HepG2 (cell line): ENCODE measurements at regions not wholly inside any gene's neighbourhood (a gene's known extent, or its start where the extent isn't known, plus 50 kb on each side); places are given as distances from the start of the nearest gene placed in this dataset.

ENCODE experiments used
- ATAC-seq: fragments of 200-7000 bp; cut with Tn5 transposase; 3 replicates; pipeline ENCODE4 v1.9.1; 2020; ENCODE audit warnings: mild to moderate bottlenecking, moderate library complexity
- BruUV-seq: library from RNA; stranded (reverse); fragments of 400-500 nt; replicated peaks from 2 replicates; lab custom pipeline; 2021; lab: Mats Ljungman, UMichigan
- CTCF ChIA-PET: fragments of 300-600 bp; formaldehyde crosslinking; extraction: SDS; loops from one replicate; lab custom pipeline; 2021; ENCODE audit warnings: low total read pairs, inconsistent platforms, low intra/inter-chr PET ratio; lab: Yijun Ruan, JAX
- POLR2A ChIA-PET: fragments of 350-600 bp; sonication (Branson Sonifier 250); formaldehyde crosslinking; loops from one replicate; lab custom pipeline; 2020; ENCODE audit warnings: antibody characterized with exemption, inconsistent platforms; lab: Yijun Ruan, JAX
- DNase-seq: peaks from one replicate; pipeline ENCODE4 v3.0.0-alpha.2; 2015; ENCODE audit warnings: low spot score
- FAIRE-seq: peaks from 3 replicates; lab custom pipeline; 2011; peaks lifted over from hg19 to GRCh38; lab: Jason Lieb, UNC
- H2AFZ ChIP-seq: one replicate; pipeline ENCODE4 v1.6.1; 2011; ENCODE audit warnings: low read length, inconsistent platforms
- H3K27ac ChIP-seq: fragments of 300-600 bp; 3 replicates; pipeline ENCODE4 v1.8.0; 2011; ENCODE audit warnings: mixed run types, mild to moderate bottlenecking, mixed read lengths, low read length, inconsistent platforms; ENCODE audit not compliant: insufficient read depth; ENCODE audit errors: extremely low read length
- H3K27me3 ChIP-seq, 2 experiments: fragments of 200-600 bp in 1 of 2; 2 replicates in 1 of 2; 3 replicates in 1 of 2; pipeline versions ENCODE4 v1.6.0 to v1.8.0; 2011; ENCODE audit warnings: low read length in 2 of 2, mild to moderate bottlenecking in 2 of 2, moderate library complexity in 2 of 2, inconsistent platforms in 1 of 2; ENCODE audit not compliant: insufficient read depth in 2 of 2, control insufficient read depth in 1 of 2
- H3K36me3 ChIP-seq, 2 experiments: fragments of 200-600 bp in 1 of 2; replicated peaks in 1 of 2; 2 replicates in 1 of 2; 3 replicates in 1 of 2; pipeline versions ENCODE4 v1.5.1 to v1.8.0; 2011; ENCODE audit warnings: low read length in 2 of 2, inconsistent platforms in 1 of 2; ENCODE audit not compliant: insufficient read depth in 2 of 2, control insufficient read depth in 1 of 2
- H3K4me1 ChIP-seq: 2 replicates; pipeline ENCODE4 v1.5.1; 2012; ENCODE audit warnings: low read length, inconsistent platforms; ENCODE audit not compliant: insufficient read depth
- H3K4me2 ChIP-seq: 2 replicates; pipeline ENCODE4 v1.6.0; 2011; ENCODE audit warnings: low read depth, low read length, inconsistent platforms
- H3K4me3 ChIP-seq, 3 experiments: fragments of 200-600 bp in 1 of 3; sonication (generic), shearing (Covaris generic) in 1 of 3; replicated peaks in 1 of 3; 2 replicates each; pipeline ENCODE4 v1.5.1; 2011 to 2016; ENCODE audit warnings: low read length in 3 of 3, inconsistent platforms in 2 of 3, low read depth in 2 of 3, mild to moderate bottlenecking in 2 of 3, control low read depth in 1 of 3, mixed read lengths in 1 of 3; ENCODE audit not compliant: insufficient read depth in 1 of 3
- H3K79me2 ChIP-seq: one replicate; pipeline ENCODE4 v1.6.1; 2011; ENCODE audit warnings: low read length, inconsistent platforms; ENCODE audit not compliant: insufficient read depth
- H3K9ac ChIP-seq: 2 replicates; pipeline ENCODE4 v1.6.0; 2011; ENCODE audit warnings: mild to moderate bottlenecking, low read depth, low read length, inconsistent platforms; ENCODE audit not compliant: insufficient read depth
- H3K9me3 ChIP-seq: 2 replicates; pipeline ENCODE4 v1.5.1; 2012; ENCODE audit warnings: mild to moderate bottlenecking, low read length
- H4K20me1 ChIP-seq: 2 replicates; pipeline ENCODE4 v1.6.0; 2011; ENCODE audit warnings: inconsistent platforms, mild to moderate bottlenecking, low read length, moderate library complexity; ENCODE audit not compliant: insufficient read depth
- CBX2 ChIP-seq, 2 experiments: fragments of 200-600 bp in 1 of 2; sonication (generic); formaldehyde crosslinking in 1 of 2; IDR thresholded peaks; 2 replicates each; pipeline versions ENCODE4 v1.7.0 to v1.8.1; 2018 to 2022; ENCODE audit warnings: low read depth in 2 of 2, low read length in 1 of 2, mild to moderate bottlenecking in 1 of 2, missing genetic modification reagents in 1 of 2
- CCDC6 ChIP-seq: sonication (generic); formaldehyde crosslinking; IDR thresholded peaks from 2 replicates; pipeline ENCODE4 v1.8.1; 2022; ENCODE audit warnings: mild to moderate bottlenecking, missing genetic modification reagents, moderate library complexity
- DMAP1 ChIP-seq: IDR thresholded peaks from 2 replicates; pipeline ENCODE4 v1.6.1; 2016
- ESRRA ChIP-seq: sonication (generic); formaldehyde crosslinking; IDR thresholded peaks from 2 replicates; pipeline ENCODE4 v1.5.1; 2020; ENCODE audit warnings: mild to moderate bottlenecking, low read depth, missing genetic modification reagents
- HMGA1 ChIP-seq: sonication (generic); formaldehyde crosslinking; conservative IDR thresholded peaks from 2 replicates; pipeline ENCODE4 v1.4.0; 2020; ENCODE audit warnings: missing genetic modification reagents
- LCORL ChIP-seq, 2 experiments: fragments of 450-650 bp in 1 of 2; sonication (generic) in 1 of 2; formaldehyde crosslinking in 1 of 2; IDR thresholded peaks; 2 replicates each; pipeline versions ENCODE4 v1.5.0 to v1.6.1; 2017 to 2020; ENCODE audit warnings: antibody characterized with exemption in 1 of 2, missing genetic modification reagents in 1 of 2
- REL ChIP-seq: sonication (generic); formaldehyde crosslinking; conservative IDR thresholded peaks from 2 replicates; pipeline ENCODE4 v1.8.0; 2022; ENCODE audit warnings: mild to moderate bottlenecking, missing genetic modification reagents, moderate library complexity
- SRSF9 ChIP-seq: fragments of 200-400 bp; formaldehyde crosslinking; IDR thresholded peaks from 2 replicates; pipeline ENCODE4 v1.6.1; 2018; ENCODE audit warnings: borderline replicate concordance, mild to moderate bottlenecking, low read depth, low read length; ENCODE audit not compliant: insufficient read depth, poor library complexity, severe bottlenecking
- ZNF10 ChIP-seq: sonication (generic); formaldehyde crosslinking; IDR thresholded peaks from 2 replicates; pipeline ENCODE4 v1.4.0; 2020; ENCODE audit warnings: mild to moderate bottlenecking, low read depth, missing genetic modification reagents, borderline replicate concordance
- ZNF121 ChIP-seq: sonication (generic); formaldehyde crosslinking; IDR thresholded peaks from 2 replicates; pipeline ENCODE4 v1.5.0; 2020; ENCODE audit warnings: mild to moderate bottlenecking, missing genetic modification reagents
- ZNF512 ChIP-seq: sonication (generic); formaldehyde crosslinking; IDR thresholded peaks from 2 replicates; pipeline ENCODE4 v1.4.0; 2020; ENCODE audit warnings: mild to moderate bottlenecking, missing genetic modification reagents
- ZNF564 ChIP-seq: sonication (generic); formaldehyde crosslinking; IDR thresholded peaks from 2 replicates; pipeline ENCODE4 v1.8.1; 2023; ENCODE audit warnings: mild to moderate bottlenecking, missing genetic modification reagents
- ZNF788 ChIP-seq: sonication (generic); formaldehyde crosslinking; IDR thresholded peaks from 2 replicates; pipeline ENCODE4 v1.5.0; 2020; ENCODE audit warnings: mild to moderate bottlenecking, missing genetic modification reagents, borderline replicate concordance
- WGBS: methylation state at CpG from one replicate; pipeline ENCODE4 v1.1.6; 2017; ENCODE audit warnings: low lambda C conversion rate; 5-methylcytosine and 5-hydroxymethylcytosine counted together
- in situ Hi-C: cut with HindIII; loops from 2 replicates; pipeline ENCODE4 v1.10.0; 2017; ENCODE audit warnings: low pct_unique_long_range_greater_than_20kb; ENCODE audit not compliant: extremely low pct_ligation_motif_present
- intact Hi-C: fragments of 100-400 bp; cut with micrococcal nuclease; formaldehyde crosslinking; loops from one replicate; pipeline ENCODE4 v1.10.0; 2022; ENCODE audit not compliant: unreplicated experiment
- TF ChIP-seq, protein P1 (sequence below): sonication (generic); formaldehyde crosslinking; IDR thresholded peaks from 2 replicates; pipeline ENCODE4 v1.4.0; 2020; ENCODE audit warnings: missing genetic modification reagents, mild to moderate bottlenecking, borderline replicate concordance
- TF ChIP-seq, protein P2 (sequence below): sonication (generic); formaldehyde crosslinking; conservative IDR thresholded peaks from 2 replicates; pipeline ENCODE4 v1.8.0; 2022; ENCODE audit warnings: missing genetic modification reagents

- no peaks in the 10 kb centered on the region for H3K79me2 ChIP-seq
- no peak for FAIRE-seq
- no peak overlapping the region for H3K27ac ChIP-seq
- no peaks in the 10 kb centered on the region for H4K20me1 ChIP-seq
- ChIA-PET POLR2A (no interaction called here), CTCF (no interaction called here)
- H3K9ac ChIP-seq, result no peak overlapping the region
- H3K27me3 ChIP-seq, result no peaks in the 10 kb centered on the region
- no peak overlapping the region for H3K4me3 ChIP-seq
- H3K36me3 ChIP-seq, result no peaks in the 10 kb centered on the region
- no peak overlapping the region for H3K4me2 ChIP-seq
- TF ChIP-seq SRSF9 (no peak), ZNF512 (CRISPR knock-in tag) (no peak), ESRRA (CRISPR knock-in tag) (no peak), ZNF121 (CRISPR knock-in tag) (no peak), DMAP1 (CRISPR knock-in tag) (no peak), REL (CRISPR knock-in tag) (no peak), LCORL (IDR thresholded peaks at IDR 0.05) (no peak), LCORL (CRISPR knock-in tag; IDR thresholded peaks at IDR 0.05) (no peak), HMGA1 (CRISPR knock-in tag) (no peak), ZNF10 (no peak), CCDC6 (CRISPR knock-in tag) (no peak), CBX2 (IDR thresholded peaks at IDR 0.05; ENCODE audit: low read depth, low read length) (no peak), CBX2 (CRISPR knock-in tag; IDR thresholded peaks at IDR 0.05; ENCODE audit: low read depth) (no peak), ZNF788 (CRISPR knock-in tag) (no peak), ZNF564 (CRISPR knock-in tag) (no peak)
- TF ChIP-seq, protein P1, sequence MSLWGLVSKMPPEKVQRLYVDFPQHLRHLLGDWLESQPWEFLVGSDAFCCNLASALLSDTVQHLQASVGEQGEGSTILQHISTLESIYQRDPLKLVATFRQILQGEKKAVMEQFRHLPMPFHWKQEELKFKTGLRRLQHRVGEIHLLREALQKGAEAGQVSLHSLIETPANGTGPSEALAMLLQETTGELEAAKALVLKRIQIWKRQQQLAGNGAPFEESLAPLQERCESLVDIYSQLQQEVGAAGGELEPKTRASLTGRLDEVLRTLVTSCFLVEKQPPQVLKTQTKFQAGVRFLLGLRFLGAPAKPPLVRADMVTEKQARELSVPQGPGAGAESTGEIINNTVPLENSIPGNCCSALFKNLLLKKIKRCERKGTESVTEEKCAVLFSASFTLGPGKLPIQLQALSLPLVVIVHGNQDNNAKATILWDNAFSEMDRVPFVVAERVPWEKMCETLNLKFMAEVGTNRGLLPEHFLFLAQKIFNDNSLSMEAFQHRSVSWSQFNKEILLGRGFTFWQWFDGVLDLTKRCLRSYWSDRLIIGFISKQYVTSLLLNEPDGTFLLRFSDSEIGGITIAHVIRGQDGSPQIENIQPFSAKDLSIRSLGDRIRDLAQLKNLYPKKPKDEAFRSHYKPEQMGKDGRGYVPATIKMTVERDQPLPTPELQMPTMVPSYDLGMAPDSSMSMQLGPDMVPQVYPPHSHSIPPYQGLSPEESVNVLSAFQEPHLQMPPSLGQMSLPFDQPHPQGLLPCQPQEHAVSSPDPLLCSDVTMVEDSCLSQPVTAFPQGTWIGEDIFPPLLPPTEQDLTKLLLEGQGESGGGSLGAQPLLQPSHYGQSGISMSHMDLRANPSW (CRISPR knock-in tag), result no peak
- TF ChIP-seq, protein P2, sequence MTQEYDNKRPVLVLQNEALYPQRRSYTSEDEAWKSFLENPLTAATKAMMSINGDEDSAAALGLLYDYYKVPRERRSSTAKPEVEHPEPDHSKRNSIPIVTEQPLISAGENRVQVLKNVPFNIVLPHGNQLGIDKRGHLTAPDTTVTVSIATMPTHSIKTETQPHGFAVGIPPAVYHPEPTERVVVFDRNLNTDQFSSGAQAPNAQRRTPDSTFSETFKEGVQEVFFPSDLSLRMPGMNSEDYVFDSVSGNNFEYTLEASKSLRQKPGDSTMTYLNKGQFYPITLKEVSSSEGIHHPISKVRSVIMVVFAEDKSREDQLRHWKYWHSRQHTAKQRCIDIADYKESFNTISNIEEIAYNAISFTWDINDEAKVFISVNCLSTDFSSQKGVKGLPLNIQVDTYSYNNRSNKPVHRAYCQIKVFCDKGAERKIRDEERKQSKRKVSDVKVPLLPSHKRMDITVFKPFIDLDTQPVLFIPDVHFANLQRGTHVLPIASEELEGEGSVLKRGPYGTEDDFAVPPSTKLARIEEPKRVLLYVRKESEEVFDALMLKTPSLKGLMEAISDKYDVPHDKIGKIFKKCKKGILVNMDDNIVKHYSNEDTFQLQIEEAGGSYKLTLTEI (CRISPR knock-in tag), result no peak
- H3K4me1 ChIP-seq, result no peaks in the 10 kb centered on the region
- H3K9me3 ChIP-seq, result no peaks in the 10 kb centered on the region; the same call in 1 of the 2 replicates
- no peak overlapping the region for H2AFZ ChIP-seq
- no peak for DNase-seq
- intact Hi-C loops, result no loop called here
- no TSS peak for BruUV-seq
- ATAC-seq, result no peak
- in situ Hi-C loops, result no loop called here
- 12% methylated on average over 2 of the region's 2 CpGs for WGBS
Measured at GRCh38 chr6:80679992-80680391, 573.5 kb downstream of the BCKDHB start.
